B cell (primary cell): ENCODE measurements at regions not wholly inside any gene's neighbourhood (a gene's known extent, or its start where the extent isn't known, plus 50 kb on each side); places are given as distances from the start of the nearest gene placed in this dataset.

Experiments used
- ATAC-seq: fragments of 200-7000 bp; cut with Tn5 transposase; one replicate; pipeline ENCODE4 v1.10.0; 2021; ENCODE audit warnings: low read depth, mild to moderate bottlenecking, moderate number of reproducible peaks, moderate library complexity
- CTCF ChIA-PET: fragments of 350-600 bp; sonication (Branson Sonifier 250); formaldehyde crosslinking; loops from one replicate; lab custom pipeline; 2021; ENCODE audit warnings: antibody characterized with exemption, inconsistent platforms; lab: Charles Lee
- POLR2A ChIA-PET: fragments of 350-600 bp; sonication (Branson Sonifier 250); formaldehyde crosslinking; loops from one replicate; lab custom pipeline; 2021; ENCODE audit warnings: antibody characterized with exemption; lab: Charles Lee
- DNase-seq: peaks from one replicate; pipeline ENCODE4 v3.0.0; 2013
- H2AFZ ChIP-seq: 2 replicates; pipeline ENCODE4 v1.6.1; 2012; ENCODE audit warnings: mild to moderate bottlenecking, low read depth, low read length; ENCODE audit not compliant: insufficient read depth, poor library complexity, severe bottlenecking
- H3K27ac ChIP-seq, 2 donors: 1 replicate in 1 of 2; 2 replicates in 1 of 2; pipeline ENCODE4 v1.5.1; 2012 to 2013; ENCODE audit warnings: low read length in 2 of 2, mild to moderate bottlenecking in 2 of 2, moderate library complexity in 1 of 2
- H3K27me3 ChIP-seq, 4 experiments: fragments of 200-600 bp in 1 of 4; sonication (generic) in 1 of 4; replicated peaks in 1 of 4; 1 replicate in 2 of 4; 2 replicates in 2 of 4; pipeline versions ENCODE4 v1.6.1 to v1.7.0; 2013 to 2016; ENCODE audit warnings: low read length in 3 of 4, mild to moderate bottlenecking in 2 of 4, mixed read lengths in 1 of 4, moderate library complexity in 1 of 4; ENCODE audit not compliant: insufficient read depth in 4 of 4, control insufficient read depth in 3 of 4; ENCODE audit errors: control extremely low read depth in 1 of 4
- H3K36me3 ChIP-seq, 2 experiments: replicated peaks in 1 of 2; 1 replicate in 1 of 2; 2 replicates in 1 of 2; pipeline versions ENCODE4 v1.6.1 to v1.7.1; 2013; ENCODE audit warnings: low read length in 1 of 2; ENCODE audit not compliant: insufficient read depth in 2 of 2, control insufficient read depth in 1 of 2; ENCODE audit errors: control extremely low read depth in 1 of 2, extremely low read depth in 1 of 2
- H3K4me1 ChIP-seq, 2 donors: fragments of 200-600 bp in 1 of 2; sonication (generic) in 1 of 2; 1 replicate in 1 of 2; 2 replicates in 1 of 2; pipeline versions ENCODE4 v1.5.1 to v1.6.1; 2013 to 2017; ENCODE audit warnings: low read length in 2 of 2; ENCODE audit not compliant: control insufficient read depth in 2 of 2, insufficient read depth in 2 of 2
- H3K4me2 ChIP-seq: replicated peaks from 2 replicates; pipeline ENCODE3; 2012; ENCODE audit warnings: mild to moderate bottlenecking, low read depth, low read length; ENCODE audit not compliant: poor library complexity, severe bottlenecking
- H3K4me3 ChIP-seq, 5 experiments: fragments of 200-600 bp in 1 of 5; sonication (generic) in 1 of 5; 1 replicate in 3 of 5; 2 replicates in 2 of 5; pipeline versions ENCODE4 v1.5.1 to v1.7.0; 2011 to 2016; ENCODE audit warnings: low read length in 4 of 5, mild to moderate bottlenecking in 4 of 5, low read depth in 2 of 5, control low read depth in 1 of 5, moderate library complexity in 1 of 5; ENCODE audit not compliant: insufficient read depth in 1 of 5; ENCODE audit errors: control extremely low read depth in 1 of 5, extremely low read depth in 1 of 5
- H3K79me2 ChIP-seq: fragments of 200-600 bp; sonication (generic); one replicate; pipeline ENCODE4 v1.6.0; 2016; ENCODE audit warnings: low read length; ENCODE audit not compliant: control insufficient read depth, insufficient read depth
- H3K9ac ChIP-seq: fragments of 200-600 bp; sonication (generic); 2 replicates; pipeline ENCODE4 v1.6.1; 2017; ENCODE audit warnings: mild to moderate bottlenecking, low read length, moderate library complexity
- H3K9me3 ChIP-seq, 3 donors: one replicate each; pipeline versions ENCODE4 v1.6.1 to v1.7.1; 2013; ENCODE audit warnings: low read length in 2 of 3; ENCODE audit not compliant: control insufficient read depth in 2 of 3, insufficient read depth in 1 of 3; ENCODE audit errors: control extremely low read depth in 1 of 3
- H4K20me1 ChIP-seq: 2 replicates; pipeline ENCODE4 v1.6.0; 2012; ENCODE audit warnings: mild to moderate bottlenecking, low read length; ENCODE audit not compliant: insufficient read depth, control insufficient read depth, poor library complexity, severe bottlenecking
- H3K27ac Mint-ChIP-seq: one replicate; pipeline ENCODE4 v1.8.0; 2021; ENCODE audit warnings: mixed read lengths
- H3K27me3 Mint-ChIP-seq: one replicate; pipeline ENCODE4 v1.8.0; 2021; ENCODE audit warnings: mixed read lengths
- H3K4me1 Mint-ChIP-seq: one replicate; pipeline ENCODE4 v1.8.0; 2021; ENCODE audit warnings: mixed read lengths
- H3K4me3 Mint-ChIP-seq: one replicate; pipeline ENCODE4 v1.8.0; 2021; ENCODE audit warnings: mixed read lengths
- H3K9me3 Mint-ChIP-seq: one replicate; pipeline ENCODE4 v1.8.0; 2022; ENCODE audit warnings: mixed read lengths; ENCODE audit not compliant: insufficient read depth
- CTCF ChIP-seq: fragments of 200-600 bp; IDR thresholded peaks from one replicate; pipeline ENCODE4 v1.8.0; 2022; ENCODE audit warnings: antibody characterized with exemption, mild to moderate bottlenecking
- EZH2 ChIP-seq: IDR thresholded peaks from 2 replicates; pipeline ENCODE4 v1.6.1; 2012; ENCODE audit warnings: borderline replicate concordance, low read depth, mild to moderate bottlenecking, moderate library complexity, low read length; ENCODE audit not compliant: insufficient read depth, poor library complexity, severe bottlenecking
- WGBS: methylation state at CpG from one replicate; pipeline ENCODE4 v1.1.5; 2013; ENCODE audit warnings: missing lambda C conversion rate; ENCODE audit not compliant: insufficient coverage; 5-methylcytosine and 5-hydroxymethylcytosine counted together
- intact Hi-C: fragments of 100-400 bp; cut with micrococcal nuclease; formaldehyde crosslinking; loops from one replicate; pipeline ENCODE4 v1.10.0; 2022

- Mint-ChIP-seq H3K27me3 (no peaks in the 10 kb centered on the region), H3K27ac (no peak overlapping the region), H3K4me1 (no peaks in the 10 kb centered on the region), H3K4me3 (no peak overlapping the region), H3K9me3 (peaks cover 6% of the 10 kb centered on the region)
- no peaks in the 10 kb centered on the region for H3K36me3 ChIP-seq
- no peaks in the 10 kb centered on the region for H4K20me1 ChIP-seq
- peaks cover 3 to 12% (median 10%) of the 10 kb centered on the region in 3 donors for H3K9me3 ChIP-seq
- no CpG with 5 or more reads among the region's 1 CpG for WGBS
- DNase-seq (no peak), ATAC-seq (no peak)
- no peaks in the 10 kb centered on the region for H3K4me1 ChIP-seq
- ChIA-PET CTCF (no interaction called here), POLR2A (no interaction called here)
- H3K4me2 ChIP-seq = no peak overlapping the region
- H3K27me3 ChIP-seq = no peaks in the 10 kb centered on the region
- TF ChIP-seq CTCF = no peak
- TF ChIP-seq EZH2 = no peak
- no peak overlapping the region for H2AFZ ChIP-seq
- intact Hi-C loops = no loop called here
- H3K27ac ChIP-seq = no peak overlapping the region
- H3K79me2 ChIP-seq = no peaks in the 10 kb centered on the region
- H3K9ac ChIP-seq = no peak overlapping the region
- no peak overlapping the region for H3K4me3 ChIP-seq
These were observed 674.3 kb upstream of the POU3F3 start for GRCh38 chr2:104179644-104180043.

DNA sequence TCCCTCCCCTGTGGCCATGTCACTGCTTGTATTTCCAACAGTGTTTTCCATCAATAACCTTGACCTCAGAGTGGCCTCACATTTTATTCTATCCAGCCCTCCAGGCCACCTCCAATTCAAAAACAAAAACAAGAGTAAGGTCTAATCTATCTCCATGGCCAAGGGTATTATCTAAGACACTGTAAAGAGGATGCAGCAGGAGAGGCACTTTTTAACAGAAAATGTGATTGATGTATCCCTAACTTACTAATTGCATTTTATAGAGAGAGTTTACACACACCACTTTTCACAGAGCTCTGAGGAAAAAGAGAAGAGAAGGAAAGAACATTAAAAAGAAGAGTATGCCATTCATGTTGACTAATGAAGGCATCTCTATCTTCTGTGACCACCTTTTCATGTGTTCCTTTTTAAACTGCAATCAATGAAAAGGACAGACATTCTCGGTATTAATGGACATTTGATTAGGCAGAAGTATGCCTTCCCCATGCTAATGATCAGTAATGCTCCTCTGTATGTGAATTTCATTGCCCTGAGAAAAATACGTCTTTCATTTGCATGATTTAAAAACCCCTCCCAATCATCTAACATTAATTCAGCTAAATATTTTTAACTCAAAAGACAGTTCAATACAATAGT, 653.3 kb upstream of the POU3F3 start:
- Histone ChIP-seq H3K4me1 (no peaks in the 10 kb centered on the region), H3K79me2 (no peaks in the 10 kb centered on the region), H3K4me2 (no peak overlapping the region), H3K27me3 (no peaks in the 10 kb centered on the region), H3K9ac (no peak overlapping the region), H3K9me3 (no peaks in the 10 kb centered on the region), H3K36me3 (no peaks in the 10 kb centered on the region), H4K20me1 (no peaks in the 10 kb centered on the region), H2AFZ (no peak overlapping the region), H3K4me3 (no peak overlapping the region), H3K27ac (no peak overlapping the region)
- H3K4me3 Mint-ChIP-seq = no peak overlapping the region
- H3K27ac Mint-ChIP-seq = no peak overlapping the region
- intact Hi-C loops = no loop called here
- TF ChIP-seq CTCF (no peak), EZH2 (no peak)
- H3K9me3 Mint-ChIP-seq = no peaks in the 10 kb centered on the region
- DNase-seq (no peak), ATAC-seq (no peak)
- H3K4me1 Mint-ChIP-seq = no peaks in the 10 kb centered on the region
- no CpG with 5 or more reads among the region's 2 CpGs for WGBS
- ChIA-PET POLR2A (no interaction called here), CTCF (no interaction called here)
- no peaks in the 10 kb centered on the region for H3K27me3 Mint-ChIP-seq
